ENCODE measurements at regions not wholly inside any gene's neighbourhood (a gene's known extent, or its start where the extent isn't known, plus 50 kb on each side); places are given as distances from the start of the nearest gene placed in this dataset.

DNA sequence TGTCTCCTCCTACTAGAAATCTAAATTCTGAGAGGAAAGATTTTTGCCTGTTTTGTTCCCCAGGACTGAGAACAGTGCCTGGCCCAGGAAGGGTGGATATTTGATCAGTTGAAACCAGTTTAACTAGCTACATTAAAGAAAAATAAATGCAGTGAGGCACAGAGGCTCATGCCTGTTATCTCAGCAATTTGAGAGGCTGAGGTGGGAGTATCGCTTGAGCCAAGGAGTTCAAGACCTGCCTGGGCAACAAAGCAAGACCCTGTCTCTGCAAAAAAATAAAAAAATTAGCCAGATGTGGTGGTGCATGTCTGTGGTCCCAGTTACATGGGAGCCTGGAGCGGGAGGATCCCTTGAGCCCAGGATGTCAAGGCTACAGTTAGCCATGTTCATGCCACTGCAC lies 104.8 kb upstream of the CPEB4 start:
- TF ChIP-seq, protein P1, sequence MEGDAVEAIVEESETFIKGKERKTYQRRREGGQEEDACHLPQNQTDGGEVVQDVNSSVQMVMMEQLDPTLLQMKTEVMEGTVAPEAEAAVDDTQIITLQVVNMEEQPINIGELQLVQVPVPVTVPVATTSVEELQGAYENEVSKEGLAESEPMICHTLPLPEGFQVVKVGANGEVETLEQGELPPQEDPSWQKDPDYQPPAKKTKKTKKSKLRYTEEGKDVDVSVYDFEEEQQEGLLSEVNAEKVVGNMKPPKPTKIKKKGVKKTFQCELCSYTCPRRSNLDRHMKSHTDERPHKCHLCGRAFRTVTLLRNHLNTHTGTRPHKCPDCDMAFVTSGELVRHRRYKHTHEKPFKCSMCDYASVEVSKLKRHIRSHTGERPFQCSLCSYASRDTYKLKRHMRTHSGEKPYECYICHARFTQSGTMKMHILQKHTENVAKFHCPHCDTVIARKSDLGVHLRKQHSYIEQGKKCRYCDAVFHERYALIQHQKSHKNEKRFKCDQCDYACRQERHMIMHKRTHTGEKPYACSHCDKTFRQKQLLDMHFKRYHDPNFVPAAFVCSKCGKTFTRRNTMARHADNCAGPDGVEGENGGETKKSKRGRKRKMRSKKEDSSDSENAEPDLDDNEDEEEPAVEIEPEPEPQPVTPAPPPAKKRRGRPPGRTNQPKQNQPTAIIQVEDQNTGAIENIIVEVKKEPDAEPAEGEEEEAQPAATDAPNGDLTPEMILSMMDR (IDR thresholded peaks at IDR 0.05): no peak
- TF ChIP-seq POLR2A (IDR thresholded peaks at IDR 0.05): no peak

Data from body of pancreas (tissue), 4 donors.